C4-2B (cell line): ENCODE measurements at regions not wholly inside any gene's neighbourhood (a gene's known extent, or its start where the extent isn't known, plus 50 kb on each side); places are given as distances from the start of the nearest gene placed in this dataset.

ENCODE experiments used
- CTCF ChIP-seq: fragments of 450-650 bp; conservative IDR thresholded peaks from 2 replicates; pipeline ENCODE4 v1.5.1; 2017; ENCODE audit warnings: mild to moderate bottlenecking
- ZFX ChIP-seq: fragments of 450-650 bp; IDR thresholded peaks from 2 replicates; pipeline ENCODE4 v1.6.1; 2017

- no peak for TF ChIP-seq CTCF
- no peak for TF ChIP-seq ZFX
These were observed 783.8 kb downstream of the NXPH1 start for GRCh38 chr7:9217204-9217603.
